GM18870 (cell line): ENCODE measurements at regions not wholly inside any gene's neighbourhood (a gene's known extent, or its start where the extent isn't known, plus 50 kb on each side); places are given as distances from the start of the nearest gene placed in this dataset.

ENCODE experiments used
- ATAC-seq: cut with Tn5 transposase; IDR thresholded peaks from one replicate; pipeline ENCODE4 v1.9.1; 2021; ENCODE audit warnings: moderate library complexity; ENCODE audit not compliant: unreplicated experiment

DNA sequence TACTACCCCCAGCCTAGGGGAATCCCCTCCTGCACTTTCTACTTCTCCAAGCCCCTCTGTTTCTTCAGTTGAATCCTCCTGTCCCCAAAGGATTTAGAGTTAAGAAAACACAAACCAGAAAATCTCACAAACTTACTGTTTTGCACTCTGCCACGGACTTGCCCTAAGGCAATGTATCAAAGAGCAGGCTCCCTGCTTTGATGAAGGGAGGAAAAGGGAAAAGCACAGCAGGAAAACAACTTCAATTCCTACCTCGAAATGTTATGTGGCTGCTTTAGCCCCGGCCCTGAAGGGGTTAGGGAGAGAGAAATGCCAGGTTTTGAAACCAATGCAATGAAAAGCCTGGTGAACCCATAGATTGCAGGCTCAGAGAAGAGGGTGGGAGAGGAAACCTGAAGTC is 254.7 kb downstream of the MAN2A1 start:
- no peak for ATAC-seq

GRCh38 chr5:109945097-109945678 is 255.5 kb downstream of the MAN2A1 start:
- peak; percentile 84 for ATAC-seq

- ATAC-seq: no peak
Measured at GRCh38 chr5:109945723-109946480, 256.2 kb downstream of the MAN2A1 start.

- ATAC-seq: no peak
Measured at GRCh38 chr5:109946610-109947009, 256.9 kb downstream of the MAN2A1 start.

- no peak for ATAC-seq
Measured at GRCh38 chr5:109947667-109948066, 257.9 kb downstream of the MAN2A1 start.

- ATAC-seq: no peak
Measured at GRCh38 chr5:109950634-109951033, 260.9 kb downstream of the MAN2A1 start.

DNA sequence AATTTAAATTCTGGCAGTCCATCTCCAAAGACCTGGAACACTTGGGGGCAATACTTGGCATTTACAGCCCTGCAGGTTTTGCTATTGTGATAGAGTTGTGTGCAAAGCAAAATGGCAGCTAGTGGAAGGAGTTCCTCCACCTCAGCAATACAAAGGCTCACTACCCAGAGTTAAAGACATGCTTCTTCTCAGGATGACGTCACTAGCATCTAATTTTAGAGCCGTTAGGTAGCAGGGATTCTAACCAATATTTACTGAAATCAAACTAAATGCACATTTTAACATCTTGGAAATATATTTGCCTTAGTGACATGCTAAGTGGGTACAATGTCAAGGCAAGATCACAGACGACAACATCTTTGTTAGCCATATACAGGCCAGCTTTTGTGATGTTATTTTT is 261.6 kb downstream of the MAN2A1 start:
- ATAC-seq: no peak

- ATAC-seq: no peak
Measured at GRCh38 chr5:109951758-109952157, 262.0 kb downstream of the MAN2A1 start.

GRCh38 chr5:109953761-109954160 is 264.0 kb downstream of the MAN2A1 start:
- no peak for ATAC-seq

DNA sequence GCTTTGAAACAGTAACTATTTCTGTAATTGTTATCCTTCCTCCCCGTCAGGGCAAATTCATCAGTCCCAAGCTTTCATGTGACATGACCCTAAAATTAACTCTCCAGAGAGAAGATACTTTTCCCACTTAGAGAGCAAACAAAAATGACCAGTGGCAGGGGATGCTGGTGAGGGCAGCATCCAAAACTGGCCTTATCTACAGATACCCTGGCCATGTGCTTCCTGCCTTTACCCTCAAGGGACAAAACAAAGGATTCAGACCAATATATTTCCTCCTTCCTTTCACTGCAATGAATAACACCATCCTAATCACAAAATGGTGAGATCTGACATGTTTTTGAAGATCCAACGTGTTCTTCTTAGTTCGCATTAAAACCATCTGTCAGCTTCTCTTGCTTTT is 267.2 kb downstream of the MAN2A1 start:
- no peak for ATAC-seq

DNA sequence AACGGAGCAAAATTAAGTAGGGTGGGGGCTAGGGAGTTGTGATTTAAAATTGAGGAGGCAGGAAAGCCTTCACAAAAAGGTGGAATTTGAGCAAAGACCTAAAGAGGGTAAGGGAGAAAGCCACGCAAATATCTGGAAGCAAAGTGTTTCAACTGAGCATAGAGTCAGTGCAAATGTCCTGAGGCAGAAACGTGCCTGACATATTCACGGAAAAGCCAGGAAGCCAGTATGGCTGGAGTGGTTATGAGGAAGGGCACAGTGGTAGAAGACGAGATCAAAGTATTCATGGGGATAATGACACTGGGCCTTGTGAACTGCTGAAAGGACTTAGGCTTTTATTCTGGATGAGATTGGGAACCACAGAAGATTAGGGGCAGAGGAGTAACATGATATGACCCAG is 268.4 kb downstream of the MAN2A1 start:
- ATAC-seq: no peak

DNA sequence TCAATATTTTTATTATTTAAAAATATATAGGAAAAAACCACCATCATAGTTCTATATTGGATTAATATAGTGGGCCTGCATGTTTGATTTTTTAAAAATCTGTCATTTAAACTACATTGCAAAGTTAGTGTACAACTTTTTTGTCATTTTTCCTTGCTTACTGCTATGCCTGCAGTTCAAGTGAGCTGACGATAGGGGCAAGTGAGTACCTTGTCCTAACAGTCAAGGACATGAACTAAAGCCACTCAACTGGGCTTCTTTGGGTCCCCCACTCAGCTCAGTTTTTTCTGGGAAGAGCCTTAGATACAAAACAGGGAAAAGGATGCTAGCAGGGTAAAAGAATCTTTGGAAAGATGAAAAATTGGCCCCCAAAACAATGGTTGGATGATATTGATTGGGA is 269.9 kb downstream of the MAN2A1 start:
- no peak for ATAC-seq

DNA sequence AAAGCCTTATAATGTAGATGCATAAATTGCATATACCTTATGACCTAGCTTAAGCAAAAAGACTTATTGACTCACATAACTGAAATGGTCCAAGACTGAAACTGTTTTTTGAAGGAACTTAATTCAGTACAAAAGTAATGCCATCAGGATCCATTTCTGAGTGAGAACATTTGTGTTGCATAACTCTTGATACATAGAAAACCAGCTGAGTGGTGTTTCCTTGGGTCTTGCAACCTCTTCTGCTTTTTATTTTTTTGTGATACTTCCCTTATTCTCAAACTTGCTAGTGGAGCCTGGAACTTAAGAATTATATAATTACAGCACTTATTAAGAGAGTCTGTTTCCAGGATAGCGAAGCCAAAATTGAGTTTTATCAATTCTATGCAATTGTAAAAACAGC is 272.0 kb downstream of the MAN2A1 start:
- ATAC-seq: no peak

DNA sequence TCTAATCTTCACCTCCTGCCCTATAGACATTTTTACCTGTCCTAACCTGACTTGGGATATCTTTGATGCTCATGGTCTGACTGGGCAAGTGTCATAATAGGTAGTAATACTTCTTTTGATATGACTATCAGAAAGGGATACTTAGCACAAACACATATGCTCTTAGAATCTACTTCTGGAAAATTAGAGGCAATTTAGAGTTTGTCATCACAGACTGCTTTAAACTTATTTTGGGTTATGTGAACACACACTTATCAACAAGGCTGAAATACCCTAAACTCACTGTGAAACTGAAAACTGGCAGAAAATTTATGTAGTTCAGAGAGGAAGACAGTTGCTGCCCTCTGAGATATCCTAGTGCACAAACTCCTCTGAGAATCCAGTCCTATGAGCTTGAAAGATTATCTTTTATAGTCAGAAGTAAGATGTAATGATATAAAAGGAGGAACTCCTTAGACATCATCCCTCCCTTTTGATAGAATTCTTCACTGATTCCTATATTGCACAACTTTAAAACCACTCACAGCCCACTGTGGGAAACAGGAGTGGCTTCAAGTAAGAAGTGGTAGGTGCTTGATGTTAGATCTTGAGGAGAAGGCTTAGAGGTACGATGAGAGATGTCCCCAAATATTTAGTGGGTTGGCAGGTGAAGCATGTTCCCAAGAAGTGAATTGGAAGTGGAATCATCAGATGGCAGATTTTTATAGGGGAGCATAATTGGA is 273.3 kb downstream of the MAN2A1 start:
- no peak for ATAC-seq

- ATAC-seq: no peak
Measured at GRCh38 chr5:109964136-109964535, 274.4 kb downstream of the MAN2A1 start.

DNA sequence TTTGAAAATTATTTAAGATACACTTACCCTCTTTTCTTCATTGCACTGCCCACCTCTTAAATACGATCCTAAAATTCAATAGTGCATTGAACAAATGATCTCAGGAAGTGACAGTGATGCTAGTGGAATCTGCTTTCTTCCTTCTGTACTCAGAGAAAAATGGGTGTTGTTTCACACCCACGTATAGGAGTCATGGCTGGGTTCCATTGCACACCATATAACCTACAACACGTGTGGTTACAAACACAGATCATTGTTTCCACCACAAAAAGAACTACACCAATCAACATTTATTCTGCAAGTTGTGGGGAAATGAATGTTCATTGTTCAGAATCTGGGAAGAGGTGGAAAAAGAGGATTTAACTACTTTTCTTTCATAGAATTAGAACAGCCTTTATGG is 275.9 kb downstream of the MAN2A1 start:
- no peak for ATAC-seq

- ATAC-seq: no peak
Measured at GRCh38 chr5:109971968-109972367, 282.2 kb downstream of the MAN2A1 start.

- ATAC-seq: no peak
Measured at GRCh38 chr5:109981979-109982378, 292.3 kb downstream of the MAN2A1 start.

DNA sequence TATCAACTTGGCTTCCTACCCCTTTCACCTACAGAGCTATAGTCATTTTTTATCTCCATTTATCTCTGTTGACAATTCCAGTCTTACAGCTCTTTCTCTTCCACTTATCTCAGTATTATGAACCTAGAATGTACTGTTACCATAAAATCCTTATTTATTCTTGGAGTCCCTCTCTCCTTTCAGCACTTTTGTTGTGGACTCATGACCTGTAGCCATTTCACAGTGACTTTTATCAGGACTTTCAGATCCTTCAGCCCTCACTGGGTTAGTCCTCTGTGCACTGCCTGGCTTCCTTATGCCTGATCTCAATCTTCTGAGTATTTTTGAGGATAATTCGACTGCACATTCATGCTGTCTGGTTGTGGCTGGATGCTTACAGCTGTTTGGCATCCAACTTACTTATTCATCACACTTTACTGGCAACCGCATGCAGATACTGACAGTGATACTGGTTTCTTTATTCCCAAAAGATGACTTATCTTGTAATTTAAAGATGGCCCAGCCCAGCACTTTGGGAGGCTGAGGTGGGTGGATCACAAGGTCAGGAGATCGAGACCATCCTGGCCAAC is 293.3 kb downstream of the MAN2A1 start:
- ATAC-seq: no peak

GRCh38 chr5:109986726-109987125 is 297.0 kb downstream of the MAN2A1 start:
- no peak for ATAC-seq

DNA sequence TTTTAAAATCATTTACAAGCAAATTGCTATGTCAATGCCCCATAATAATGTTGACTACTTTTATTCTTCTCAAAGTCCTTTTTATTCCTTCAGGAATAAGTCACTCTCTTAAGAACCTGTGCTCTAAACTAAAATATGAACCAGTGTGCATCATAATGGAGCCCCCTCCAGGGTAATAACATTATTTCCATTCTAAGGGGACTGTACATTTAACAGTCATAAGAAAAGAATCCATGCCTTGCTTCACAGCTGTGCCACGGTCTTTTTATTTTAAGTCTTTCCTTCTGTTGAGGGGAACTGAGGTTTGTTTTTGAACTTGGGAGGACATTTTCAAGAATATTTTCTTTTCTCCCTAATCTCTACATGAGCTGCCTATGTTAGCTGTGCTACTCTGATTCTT is 297.6 kb downstream of the MAN2A1 start:
- ATAC-seq: no peak

- ATAC-seq: no peak
Measured at GRCh38 chr5:109987970-109988369, 298.2 kb downstream of the MAN2A1 start.
